NCI-H128 (cell line): ENCODE measurements at regions not wholly inside any gene's neighbourhood (a gene's known extent, or its start where the extent isn't known, plus 50 kb on each side); places are given as distances from the start of the nearest gene placed in this dataset.

Experiments
- DNase-seq: peaks from one replicate; lab custom pipeline; 2025; ENCODE audit not compliant: unreplicated experiment; lab: John Stamatoyannopoulos, UW

GRCh38 chr15:61541516-61541915 lies 312.4 kb upstream of the RORA start:
- no peak for DNase-seq

GRCh38 chr15:61537337-61537736 lies 308.2 kb upstream of the RORA start:
- no peak for DNase-seq

DNA sequence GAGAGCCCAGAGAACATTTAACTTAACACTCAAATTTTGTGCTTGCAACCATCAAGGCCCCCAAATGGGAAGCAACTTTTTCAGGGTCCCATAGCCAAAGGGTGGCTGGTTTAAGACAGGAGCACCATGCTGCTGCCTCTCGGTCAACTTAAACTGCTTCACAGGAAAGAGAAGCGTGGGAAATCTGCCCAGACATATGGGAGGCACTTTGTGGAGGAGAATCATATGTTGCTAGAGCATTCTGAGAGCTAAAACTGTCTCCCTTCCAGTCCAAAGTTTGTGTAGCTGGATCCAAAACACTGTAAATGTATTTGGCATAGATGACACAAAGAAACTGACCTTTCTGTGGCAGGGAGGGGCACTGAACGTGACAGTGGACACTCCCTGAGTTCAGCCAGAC lies 305.9 kb upstream of the RORA start:
- DNase-seq: no peak

DNA sequence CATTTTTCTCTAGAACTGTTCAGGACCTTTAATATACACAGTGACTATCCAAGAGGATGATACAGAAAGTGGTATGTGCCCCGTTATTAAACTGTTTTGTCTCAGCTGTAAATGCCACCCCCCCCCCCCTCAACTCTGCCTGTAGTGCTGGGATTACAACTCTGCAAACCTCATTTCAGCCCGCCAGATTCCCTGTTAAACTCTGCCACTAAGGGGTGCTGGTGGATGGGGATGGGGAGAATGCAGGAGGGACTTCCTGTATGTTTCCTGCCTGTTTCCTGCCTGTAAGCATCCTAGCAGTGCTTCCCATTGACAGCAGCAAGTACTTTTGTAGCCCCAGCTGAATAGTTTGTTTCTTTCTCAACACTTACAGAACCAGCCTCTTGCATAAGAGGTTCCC lies 301.7 kb upstream of the RORA start:
- no peak for DNase-seq

GRCh38 chr15:61528581-61528910 lies 299.4 kb upstream of the RORA start:
- DNase-seq: no peak

GRCh38 chr15:61527836-61528580 lies 298.9 kb upstream of the RORA start:
- DNase-seq: no peak

GRCh38 chr15:61524545-61524944 lies 295.4 kb upstream of the RORA start:
- no peak for DNase-seq

- no peak for DNase-seq
Observed at GRCh38 chr15:61524086-61524485, 295.0 kb upstream of the RORA start.

DNA sequence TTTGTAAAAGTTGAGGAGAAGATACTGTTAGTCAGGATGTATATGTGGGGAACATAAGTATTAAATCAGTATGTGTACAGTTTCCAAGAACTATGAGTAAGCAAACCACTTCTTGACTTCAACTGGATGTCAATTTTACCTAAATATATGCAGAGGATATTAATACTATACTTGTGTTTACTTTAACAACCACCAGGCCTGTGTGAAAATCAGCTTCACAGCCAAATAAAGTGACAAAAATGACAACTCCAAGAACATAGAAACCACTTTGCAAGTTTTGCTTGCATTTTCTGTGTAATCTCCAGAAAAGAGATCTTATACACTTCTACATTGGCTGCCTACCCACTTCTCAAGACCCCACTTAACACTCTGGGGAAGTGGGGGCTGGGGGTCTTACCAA lies 293.3 kb upstream of the RORA start:
- no peak for DNase-seq

DNA sequence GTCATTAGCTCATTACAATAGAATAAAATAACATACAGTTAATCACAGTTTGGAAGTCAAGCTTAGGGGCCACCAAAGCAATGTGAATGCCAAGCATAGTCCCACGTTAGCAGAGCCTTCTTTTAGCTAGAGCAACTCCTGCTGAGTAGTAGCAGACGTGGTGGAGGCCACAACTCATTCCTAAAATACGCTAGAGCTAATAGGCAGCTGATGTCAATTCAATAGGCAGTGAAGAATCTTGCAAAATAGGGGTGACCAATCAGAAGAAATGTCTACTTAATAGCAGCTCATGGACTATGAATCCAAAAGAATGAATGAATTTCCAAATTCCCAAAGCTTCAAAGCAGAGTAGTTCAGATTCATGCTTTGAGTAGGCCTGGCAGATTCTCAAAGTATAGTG lies 292.9 kb upstream of the RORA start:
- no peak for DNase-seq

GRCh38 chr15:61519296-61519695 lies 290.2 kb upstream of the RORA start:
- no peak for DNase-seq

DNA sequence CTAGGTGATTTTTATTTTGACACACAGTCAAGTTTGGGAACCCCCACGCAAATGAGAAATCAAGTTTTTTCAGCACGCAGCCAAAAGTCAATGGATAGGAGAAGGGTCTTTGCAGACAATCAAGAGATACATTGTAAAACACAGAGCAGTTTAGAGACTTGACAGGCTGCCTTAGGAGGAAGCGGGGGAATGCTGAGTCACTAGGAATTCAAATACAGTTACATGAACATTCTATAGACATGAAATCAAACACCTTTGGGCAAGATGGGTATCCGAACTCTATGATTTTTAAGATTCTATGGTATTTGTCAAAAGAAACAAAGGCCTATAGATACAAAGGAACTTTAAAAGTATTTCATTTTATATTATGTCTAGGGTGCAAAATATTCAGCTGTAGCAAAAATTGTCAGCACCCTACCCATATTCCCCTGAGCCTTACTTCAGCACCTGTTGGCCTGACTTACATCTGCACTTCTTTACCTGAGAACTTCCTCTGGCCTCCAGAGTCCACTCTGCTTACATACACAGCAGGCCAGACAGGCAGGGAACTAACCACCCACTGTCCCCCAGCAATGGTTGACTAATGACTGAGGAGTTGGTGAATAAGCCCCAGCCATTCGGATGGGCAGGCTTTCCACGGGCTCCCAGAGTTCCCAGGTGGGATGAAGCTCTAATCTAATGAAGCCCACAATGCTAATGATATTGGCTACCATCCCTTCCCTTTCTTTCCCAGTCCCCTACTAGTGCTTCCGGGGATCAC lies 289.3 kb upstream of the RORA start:
- no peak for DNase-seq

DNA sequence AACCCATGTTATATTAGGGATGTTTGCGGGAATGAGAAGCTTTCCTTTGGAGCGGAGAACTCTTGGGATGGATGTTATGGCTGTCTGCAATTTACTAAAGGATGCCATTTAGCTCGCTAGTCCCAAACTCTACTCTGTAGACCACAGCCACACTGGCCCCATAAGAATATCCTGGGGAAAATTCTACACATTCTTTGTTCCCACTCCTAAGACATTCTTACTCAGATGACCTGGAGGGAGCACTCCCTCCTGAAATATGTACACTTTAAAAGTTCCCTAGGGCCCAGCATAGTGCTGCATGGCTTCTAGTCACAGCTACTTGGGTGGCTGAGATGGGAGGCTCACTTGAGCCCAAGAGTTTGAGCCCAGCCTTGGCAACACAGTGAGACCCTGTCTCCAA lies 288.7 kb upstream of the RORA start:
- no peak for DNase-seq

- no peak for DNase-seq
Observed at GRCh38 chr15:61517335-61517734, 288.2 kb upstream of the RORA start.

- no peak for DNase-seq
Observed at GRCh38 chr15:61511756-61512155, 282.7 kb upstream of the RORA start.

DNA sequence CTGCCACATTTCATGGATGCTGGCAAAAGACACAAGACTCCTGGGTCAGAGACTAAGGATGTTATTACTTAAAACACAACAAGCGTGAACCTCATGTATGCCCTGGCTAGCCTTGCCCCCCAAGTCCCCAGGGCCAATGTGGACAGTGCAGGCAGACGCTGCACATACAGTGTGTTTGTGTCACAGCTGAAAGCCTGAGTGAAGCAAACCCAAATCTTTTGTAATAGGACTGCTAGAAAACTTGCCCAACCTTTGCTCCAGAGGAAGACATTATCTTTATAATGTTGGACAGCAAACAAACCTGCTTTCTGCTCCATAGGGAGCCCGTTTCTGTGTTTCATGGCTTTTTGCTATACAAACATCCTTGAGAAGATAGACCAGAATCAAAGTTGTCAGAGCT lies 282.0 kb upstream of the RORA start:
- DNase-seq: no peak

GRCh38 chr15:61509327-61509840 lies 280.3 kb upstream of the RORA start:
- no peak for DNase-seq

- no peak for DNase-seq
Observed at GRCh38 chr15:61503383-61503969, 274.4 kb upstream of the RORA start.

DNA sequence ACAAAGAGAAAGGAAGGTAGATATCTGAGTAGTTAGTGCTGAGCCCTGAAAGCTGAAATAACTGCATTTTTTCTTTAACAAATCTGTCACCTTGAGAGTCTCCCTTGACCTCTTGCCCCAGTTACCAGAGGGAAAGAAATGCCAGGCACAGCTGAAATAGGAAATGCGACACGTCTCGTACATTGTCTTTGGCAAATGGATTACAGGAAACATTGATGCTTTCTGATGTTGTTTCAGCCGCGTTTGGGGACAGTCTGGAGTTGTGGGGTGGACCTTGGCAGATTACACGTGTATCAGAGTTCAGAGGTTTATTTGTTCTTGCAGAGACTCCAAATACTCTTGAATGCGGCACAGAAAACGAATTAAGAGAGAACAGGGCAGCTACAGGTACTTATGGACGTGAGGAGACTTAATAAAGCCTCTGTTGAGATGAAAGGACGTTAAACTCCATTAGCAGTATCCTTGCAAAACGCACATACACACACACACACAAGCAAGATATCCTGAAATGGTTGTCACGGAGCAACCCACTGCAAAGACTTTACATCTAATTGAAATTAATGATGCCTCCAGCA lies 272.8 kb upstream of the RORA start:
- DNase-seq: no peak

GRCh38 chr15:61500951-61501620 lies 272.0 kb upstream of the RORA start:
- no peak for DNase-seq

GRCh38 chr15:61500523-61500922 lies 271.4 kb upstream of the RORA start:
- no peak for DNase-seq
